HL-60/S4 (cell line): ENCODE measurements at regions not wholly inside any gene's neighbourhood (a gene's known extent, or its start where the extent isn't known, plus 50 kb on each side); places are given as distances from the start of the nearest gene placed in this dataset.
"Not testable (repeated sequence)": the region's sequence is repeated elsewhere in the genome, so short reads cannot be mapped to it uniquely, and the experiment has no call there.

Source experiments
- in situ Hi-C: fragments of 300-500 bp; cut with MboI; formaldehyde crosslinking; loops from 2 replicates; pipeline ENCODE4 v1.14.3; 2022; ENCODE audit warnings: low sequenced_read_pairs

DNA sequence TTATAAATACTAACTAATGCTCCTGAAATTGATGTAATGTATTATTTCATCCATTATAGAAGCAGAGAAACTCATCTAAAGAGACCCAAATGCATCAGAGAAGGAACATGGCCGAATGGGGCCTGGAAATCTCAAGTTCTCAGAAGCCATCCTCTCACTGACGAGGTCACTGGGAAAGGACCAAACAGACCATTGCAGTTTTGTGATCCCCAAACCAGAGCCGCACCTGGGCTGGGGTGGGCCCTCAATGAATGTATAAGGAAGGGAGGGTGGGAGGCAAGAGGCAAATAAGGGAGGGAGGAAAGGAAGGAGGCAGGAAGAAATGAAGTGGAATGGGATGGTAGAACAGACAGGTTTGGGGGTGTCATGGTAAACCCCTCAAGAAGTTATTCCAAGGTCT is 245.3 kb upstream of the ID2 start:
- in situ Hi-C loops = no loop called here

GRCh38 chr2:8437228-8437948 is 244.5 kb upstream of the ID2 start:
- in situ Hi-C loops = no loop called here

- in situ Hi-C loops = no loop called here
Measured at GRCh38 chr2:8437949-8438400, 243.9 kb upstream of the ID2 start.

DNA sequence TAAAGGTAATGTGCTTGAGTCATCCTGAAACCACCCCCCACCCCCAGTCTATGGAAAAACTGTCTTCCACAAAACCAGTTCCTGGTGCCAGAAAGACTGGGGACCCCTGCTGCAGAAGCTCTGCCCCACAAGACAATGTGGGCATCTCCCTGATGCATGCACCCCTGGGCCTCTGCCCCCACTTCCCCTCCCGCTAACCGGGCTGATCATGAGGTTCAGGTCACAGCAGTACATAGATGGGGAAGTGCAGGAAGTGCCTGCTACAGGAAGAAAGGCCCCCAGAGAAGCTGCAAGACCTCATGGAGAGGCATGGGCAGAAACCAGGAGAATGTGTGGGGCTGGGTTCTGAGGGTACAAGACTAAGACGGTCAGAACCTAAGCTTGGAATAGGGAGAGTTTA is 243.4 kb upstream of the ID2 start:
- in situ Hi-C loops = no loop called here

- in situ Hi-C loops = no loop called here
Measured at GRCh38 chr2:8438996-8439395, 242.9 kb upstream of the ID2 start.

- in situ Hi-C loops = no loop called here
Measured at GRCh38 chr2:8440029-8440778, 241.7 kb upstream of the ID2 start.

- in situ Hi-C loops = no loop called here
Measured at GRCh38 chr2:8441371-8441770, 240.5 kb upstream of the ID2 start.

DNA sequence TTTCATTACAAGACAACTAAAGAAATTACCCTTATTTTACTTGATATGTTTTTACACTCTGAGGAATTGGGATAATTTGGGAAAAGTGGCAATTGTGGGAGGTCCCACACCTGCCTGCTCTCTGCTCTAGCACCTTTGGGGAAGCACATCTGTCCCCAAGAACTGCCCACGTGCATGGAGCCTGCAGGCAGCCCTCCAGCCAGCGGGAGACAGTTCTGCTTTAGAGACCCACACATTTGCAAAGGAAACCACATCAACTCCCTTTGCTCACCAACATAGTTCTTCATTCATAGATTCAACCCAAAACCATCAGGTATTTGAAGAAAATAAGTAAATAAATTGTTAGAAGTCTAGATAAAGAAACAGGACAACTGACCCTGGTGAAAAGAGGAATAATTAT is 239.9 kb upstream of the ID2 start:
- in situ Hi-C loops = no loop called here

DNA sequence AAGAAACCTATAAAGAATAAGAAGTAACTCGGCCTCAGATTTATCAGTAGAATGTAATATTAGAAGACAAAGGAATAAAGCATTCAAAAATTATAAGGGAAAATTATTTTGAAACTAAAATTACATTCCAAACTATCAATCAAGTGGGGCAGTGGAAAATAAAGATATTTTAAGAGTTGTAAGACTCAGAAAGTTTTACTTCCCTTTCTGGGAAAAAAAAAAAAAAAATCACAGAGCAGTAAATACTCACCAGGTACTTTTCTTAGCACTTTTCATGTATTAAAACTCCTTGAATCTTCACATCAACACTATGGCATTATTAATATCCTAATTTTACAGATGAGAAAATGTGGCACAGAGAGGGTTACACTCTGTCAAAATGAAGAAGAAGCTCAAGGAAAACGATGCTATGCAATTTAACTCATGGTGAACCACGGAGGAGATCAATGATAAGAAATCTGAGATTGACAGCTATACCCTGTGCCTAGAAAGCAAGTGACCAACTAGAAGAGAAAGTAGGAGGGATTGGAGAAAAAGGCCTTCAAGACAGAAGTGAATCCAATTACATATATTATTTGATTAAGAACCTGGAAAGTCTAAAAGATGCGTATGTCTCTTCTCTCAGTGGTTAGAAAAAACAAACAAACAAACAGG is 238.9 kb upstream of the ID2 start:
- in situ Hi-C loops = no loop called here

DNA sequence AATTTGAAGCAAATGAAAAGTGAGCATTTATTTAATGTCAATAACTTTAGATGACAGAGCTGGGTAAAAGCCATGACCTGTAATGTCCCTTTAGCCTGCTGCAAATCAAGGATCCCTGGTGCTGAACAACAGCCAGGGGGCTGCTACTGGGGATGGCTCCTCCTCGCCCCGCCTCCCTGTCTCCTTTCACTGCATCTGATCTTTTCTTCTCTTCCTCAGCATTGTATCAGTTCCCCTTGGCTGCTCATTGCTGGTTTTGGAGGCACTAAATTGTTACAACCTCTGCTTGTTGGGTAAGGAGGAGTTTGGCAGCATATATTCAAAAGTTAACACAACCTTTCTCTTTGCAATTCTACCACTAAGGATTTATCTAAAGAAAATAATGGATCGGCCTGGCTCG is 236.3 kb upstream of the ID2 start:
- in situ Hi-C loops = no loop called here

DNA sequence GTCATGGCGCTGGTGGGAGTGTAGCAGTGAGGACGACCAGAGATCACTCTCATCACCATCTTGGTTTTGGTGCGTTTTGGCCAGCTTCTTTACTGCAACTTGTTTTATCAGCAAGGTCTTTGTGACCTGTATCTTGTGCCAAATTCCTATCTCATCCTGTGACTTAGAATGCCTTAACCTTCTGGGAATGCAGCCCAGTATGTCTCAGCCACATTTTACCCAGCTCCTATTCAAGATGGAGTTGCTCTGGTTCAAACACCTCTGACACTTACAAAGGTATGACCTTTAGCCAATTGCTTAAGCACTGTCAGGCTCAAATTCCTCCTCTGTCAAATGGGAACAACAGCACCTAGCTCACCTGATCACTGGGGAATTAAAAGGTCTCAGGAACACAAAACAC is 235.1 kb upstream of the ID2 start:
- in situ Hi-C loops = not testable (repeated sequence)

DNA sequence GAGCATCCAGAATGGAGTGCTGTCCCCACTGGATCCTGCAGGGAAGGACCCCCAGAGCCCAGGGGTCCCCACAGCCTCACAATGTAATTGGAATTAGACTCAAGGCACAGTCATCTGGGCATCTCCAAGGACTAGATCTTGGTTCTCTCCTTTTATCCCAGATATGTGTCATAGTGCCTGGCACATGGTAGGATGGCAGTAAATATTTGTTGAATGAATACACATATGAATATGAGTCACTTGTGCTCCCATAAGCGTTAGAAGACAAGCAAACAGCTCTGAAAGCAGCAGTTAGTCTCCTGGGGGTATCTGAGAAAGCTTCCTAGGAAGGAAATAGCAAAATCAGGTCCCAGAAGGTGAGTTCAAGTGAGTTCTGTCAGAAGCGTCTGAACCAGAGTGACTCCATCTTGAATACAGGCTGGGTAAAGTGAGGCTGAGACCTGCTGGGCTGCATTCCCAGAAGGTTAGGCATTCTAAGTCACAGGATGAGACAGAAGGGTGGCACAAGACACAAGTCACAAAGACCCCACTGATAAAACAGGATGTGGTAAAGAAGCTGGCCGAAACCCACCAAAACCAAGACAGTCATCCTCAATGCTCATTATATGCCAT is 234.1 kb upstream of the ID2 start:
- in situ Hi-C loops = no loop called here

- in situ Hi-C loops = no loop called here
Measured at GRCh38 chr2:8448824-8449556, 232.9 kb upstream of the ID2 start.

DNA sequence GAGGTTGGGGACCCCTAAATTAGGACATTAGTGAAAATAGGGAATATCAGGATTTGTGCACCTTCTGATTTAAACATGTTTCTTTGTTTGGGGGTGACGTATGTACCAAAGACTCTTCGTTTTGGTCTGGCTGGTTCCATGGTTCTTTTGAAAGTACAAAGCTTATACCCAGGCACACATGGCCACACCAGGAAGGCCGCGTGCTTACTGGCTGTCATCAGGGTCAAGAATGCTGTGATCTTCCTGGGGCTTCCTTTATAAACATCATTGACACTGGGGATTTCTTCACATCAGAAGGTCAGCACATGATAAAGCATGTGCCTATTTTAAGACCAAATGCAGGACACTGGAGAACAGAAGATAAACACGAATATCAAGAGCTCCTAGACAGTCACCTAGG is 230.6 kb upstream of the ID2 start:
- in situ Hi-C loops = no loop called here

DNA sequence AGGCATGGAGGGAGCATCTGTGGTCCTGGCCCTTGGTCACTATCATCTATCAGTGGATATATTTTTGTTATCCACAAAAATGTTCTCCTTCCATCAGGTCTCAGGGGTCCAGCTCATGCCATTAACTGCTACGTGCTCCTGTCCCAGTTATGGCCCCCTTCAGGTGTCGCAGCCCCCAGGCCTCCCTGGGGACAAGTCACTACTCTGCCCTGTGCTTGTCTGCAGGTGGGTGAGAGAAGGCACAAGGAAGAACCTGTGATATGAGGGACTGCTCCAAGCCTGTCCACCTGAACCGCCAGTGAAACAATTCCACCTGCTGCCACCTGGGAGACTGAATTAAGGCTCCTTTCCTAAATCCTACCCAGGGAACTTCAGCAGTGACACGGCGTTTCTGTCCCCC is 229.6 kb upstream of the ID2 start:
- in situ Hi-C loops = no loop called here

GRCh38 chr2:8452979-8453903 is 228.6 kb upstream of the ID2 start:
- in situ Hi-C loops = no loop called here

GRCh38 chr2:8453904-8454302 is 228.0 kb upstream of the ID2 start:
- in situ Hi-C loops = no loop called here

DNA sequence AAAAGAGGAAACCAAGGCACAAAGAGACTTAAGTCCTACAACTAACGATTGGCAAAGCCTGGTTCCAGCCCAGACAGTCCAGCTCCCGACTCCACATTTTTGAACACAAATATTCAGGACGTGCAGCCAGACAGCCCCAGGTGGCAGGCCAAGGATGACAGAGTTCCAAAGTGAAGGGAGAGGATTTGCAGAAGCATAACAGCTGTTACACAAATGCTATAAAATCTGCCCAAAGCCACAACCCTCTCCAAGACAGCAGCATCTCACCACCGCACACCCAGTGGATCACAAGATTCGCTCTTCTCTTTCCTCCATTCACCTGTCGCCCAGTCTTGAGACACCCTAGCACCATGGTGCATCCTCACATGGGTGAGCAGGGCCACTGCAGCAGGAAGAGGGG is 227.1 kb upstream of the ID2 start:
- in situ Hi-C loops = no loop called here

GRCh38 chr2:8455236-8456150 is 226.4 kb upstream of the ID2 start:
- in situ Hi-C loops = no loop called here
